Ammon's horn (tissue), 1 donor: ENCODE measurements at regions not wholly inside any gene's neighbourhood (a gene's known extent, or its start where the extent isn't known, plus 50 kb on each side); places are given as distances from the start of the nearest gene placed in this dataset.

Experiments
- DNase-seq: peaks from one replicate; pipeline ENCODE4 v3.0.0-alpha.2; 2016; ENCODE audit warnings: low spot score

GRCh38 chr2:53448086-53448485 is 319.5 kb upstream of the CHAC2 start:
- no peak for DNase-seq

GRCh38 chr2:53445383-53446070 is 322.1 kb upstream of the CHAC2 start:
- peak; percentile 39 for DNase-seq

- DNase-seq, result no peak
Measured at GRCh38 chr2:53442783-53443182, 324.8 kb upstream of the CHAC2 start.

- no peak for DNase-seq
Measured at GRCh38 chr2:53442093-53442492, 325.5 kb upstream of the CHAC2 start.

GRCh38 chr2:53438692-53439091 is 328.9 kb upstream of the CHAC2 start:
- no peak for DNase-seq

- DNase-seq, result no peak
Measured at GRCh38 chr2:53438100-53438499, 329.5 kb upstream of the CHAC2 start.

GRCh38 chr2:53437371-53437770 is 330.2 kb upstream of the CHAC2 start:
- no peak for DNase-seq

- no peak for DNase-seq
Measured at GRCh38 chr2:53436882-53437281, 330.7 kb upstream of the CHAC2 start.

GRCh38 chr2:53435610-53436009 is 332.0 kb upstream of the CHAC2 start:
- DNase-seq, result no peak

GRCh38 chr2:53434466-53434865 is 333.1 kb upstream of the CHAC2 start:
- no peak for DNase-seq

- DNase-seq, result no peak
Measured at GRCh38 chr2:53432936-53433335, 334.7 kb upstream of the CHAC2 start.

- DNase-seq, result peak; percentile 17
Measured at GRCh38 chr2:53429901-53430300, 337.7 kb upstream of the CHAC2 start.

- no peak for DNase-seq
Measured at GRCh38 chr2:53424902-53425301, 342.7 kb upstream of the CHAC2 start.

GRCh38 chr2:53423465-53423864 is 344.1 kb upstream of the CHAC2 start:
- DNase-seq, result no peak

GRCh38 chr2:53422979-53423378 is 344.6 kb upstream of the CHAC2 start:
- peak; percentile 65 for DNase-seq

GRCh38 chr2:53417385-53417784 is 350.2 kb upstream of the CHAC2 start:
- no peak for DNase-seq

- no peak for DNase-seq
Measured at GRCh38 chr2:53407363-53408080, 360.1 kb upstream of the CHAC2 start.

- no peak for DNase-seq
Measured at GRCh38 chr2:53403792-53404413, 363.7 kb upstream of the CHAC2 start.

- DNase-seq, result no peak
Measured at GRCh38 chr2:53397085-53397484, 370.5 kb upstream of the CHAC2 start.

GRCh38 chr2:53381271-53381670 is 386.3 kb upstream of the CHAC2 start:
- DNase-seq, result no peak

GRCh38 chr2:53379547-53379946 is 388.1 kb upstream of the CHAC2 start:
- no peak for DNase-seq

- DNase-seq, result no peak
Measured at GRCh38 chr2:53378791-53379190, 388.8 kb upstream of the CHAC2 start.

GRCh38 chr2:53373126-53373525 is 394.5 kb upstream of the CHAC2 start:
- no peak for DNase-seq
